Activated T-cell treated with anti-CD3 and anti-CD28 coated beads, Interleukin-2, amount 50 U/mL, for 4 hours (primary cell): ENCODE measurements at regions not wholly inside any gene's neighbourhood (a gene's known extent, or its start where the extent isn't known, plus 50 kb on each side); places are given as distances from the start of the nearest gene placed in this dataset.
A peak's percentile ranks its signal among the peaks of the same experiment; 100 is the strongest.
"Not testable (repeated sequence)": the region's sequence is repeated elsewhere in the genome, so short reads cannot be mapped to it uniquely, and the experiment has no call there.

Experiments used
- ATAC-seq, 2 donors: fragments of 200-7000 bp; cut with Tn5 transposase; one replicate each; pipeline ENCODE4 v1.10.0; 2021
- DNase-seq: peaks from one replicate; pipeline ENCODE4 v3.0.0-alpha.2; 2020
- H3K27me3 Mint-ChIP-seq: one replicate; pipeline ENCODE4 v1.8.0; 2021; ENCODE audit warnings: low read depth, mixed read lengths
- H3K36me3 Mint-ChIP-seq: one replicate; pipeline ENCODE4 v1.8.0; 2022; ENCODE audit warnings: mixed read lengths; ENCODE audit not compliant: insufficient read depth
- H3K4me1 Mint-ChIP-seq: one replicate; pipeline ENCODE4 v1.8.0; 2021; ENCODE audit warnings: low read depth, mixed read lengths
- H3K4me3 Mint-ChIP-seq: one replicate; pipeline ENCODE4 v1.8.0; 2021; ENCODE audit warnings: mild to moderate bottlenecking, moderate library complexity, mixed read lengths
- H3K9me3 Mint-ChIP-seq: one replicate; pipeline ENCODE4 v1.8.0; 2021; ENCODE audit warnings: mixed read lengths

DNA sequence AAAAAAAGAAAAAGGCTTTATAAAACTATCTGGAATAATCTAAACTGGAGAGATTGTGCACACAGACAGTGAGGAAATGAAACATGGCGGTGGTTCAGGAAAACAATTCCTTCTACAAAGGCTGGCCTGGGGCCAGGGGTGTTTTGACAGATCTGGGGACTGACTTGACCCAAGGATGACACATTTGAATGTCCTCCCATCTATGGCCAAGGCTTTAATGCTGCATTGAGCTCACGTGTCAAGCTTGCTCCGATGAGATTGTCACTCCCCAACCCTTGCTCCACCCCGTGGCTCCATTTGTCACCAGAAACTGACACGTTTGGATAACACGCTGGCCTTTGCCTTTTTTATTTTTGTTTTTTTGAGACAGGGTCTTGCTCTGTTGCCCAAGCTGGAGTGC, 156.1 kb downstream of the ZFP64 start:
- H3K4me1 Mint-ChIP-seq = peaks cover 14% of the 10 kb centered on the region
- DNase-seq (no peak), ATAC-seq (no peak)
- no peaks in the 10 kb centered on the region for H3K27me3 Mint-ChIP-seq
- no peaks in the 10 kb centered on the region for H3K9me3 Mint-ChIP-seq
- no peak overlapping the region for H3K4me3 Mint-ChIP-seq
- H3K36me3 Mint-ChIP-seq = no peaks in the 10 kb centered on the region

DNA sequence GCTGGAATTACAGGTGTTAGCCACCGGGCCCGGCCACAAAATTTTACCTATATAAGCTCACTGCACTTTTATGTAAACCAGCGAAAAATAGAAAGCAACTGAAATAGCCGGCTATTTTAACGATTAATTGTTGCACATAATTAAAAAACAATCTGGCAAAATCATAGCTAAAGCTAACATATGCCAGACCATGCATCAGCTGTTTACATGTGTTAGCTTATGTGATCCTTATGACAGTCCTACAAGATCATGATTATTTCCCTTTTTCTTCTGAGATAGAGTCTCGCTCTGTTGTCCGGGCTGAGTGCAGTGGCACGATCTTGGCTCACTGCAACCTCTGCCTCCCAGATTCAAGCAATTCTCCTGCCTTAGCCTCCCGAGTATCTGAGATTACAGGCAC, 157.0 kb downstream of the ZFP64 start:
- H3K4me3 Mint-ChIP-seq = no peak overlapping the region
- H3K4me1 Mint-ChIP-seq = peaks cover 15% of the 10 kb centered on the region
- H3K9me3 Mint-ChIP-seq = no peaks in the 10 kb centered on the region
- ATAC-seq (no peak), DNase-seq (no peak)
- H3K36me3 Mint-ChIP-seq = no peaks in the 10 kb centered on the region
- H3K27me3 Mint-ChIP-seq = no peaks in the 10 kb centered on the region

DNA sequence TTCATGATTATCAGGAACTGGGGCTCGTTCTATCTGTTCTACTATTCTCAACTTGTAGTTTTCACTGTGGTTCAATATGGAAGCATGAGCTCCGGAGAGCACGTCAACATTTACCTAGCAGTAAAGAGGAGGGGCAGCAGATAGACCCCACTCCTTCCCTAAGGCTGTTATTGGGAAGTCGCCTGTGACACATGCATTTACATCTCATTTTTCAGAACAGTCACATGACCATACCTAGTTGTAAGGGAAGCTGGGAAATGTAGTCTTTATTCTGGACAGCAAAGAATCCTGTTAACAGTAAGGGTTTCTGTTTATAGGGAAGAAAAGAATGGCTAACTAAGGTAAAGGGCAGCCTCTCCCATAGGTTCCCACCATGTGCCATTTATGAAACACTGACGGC, 158.3 kb downstream of the ZFP64 start:
- Mint-ChIP-seq H3K9me3 (no peaks in the 10 kb centered on the region), H3K36me3 (no peaks in the 10 kb centered on the region), H3K4me3 (no peak overlapping the region), H3K4me1 (peaks cover 15% of the 10 kb centered on the region), H3K27me3 (no peaks in the 10 kb centered on the region)
- DNase-seq = no peak
- no peak for ATAC-seq

DNA sequence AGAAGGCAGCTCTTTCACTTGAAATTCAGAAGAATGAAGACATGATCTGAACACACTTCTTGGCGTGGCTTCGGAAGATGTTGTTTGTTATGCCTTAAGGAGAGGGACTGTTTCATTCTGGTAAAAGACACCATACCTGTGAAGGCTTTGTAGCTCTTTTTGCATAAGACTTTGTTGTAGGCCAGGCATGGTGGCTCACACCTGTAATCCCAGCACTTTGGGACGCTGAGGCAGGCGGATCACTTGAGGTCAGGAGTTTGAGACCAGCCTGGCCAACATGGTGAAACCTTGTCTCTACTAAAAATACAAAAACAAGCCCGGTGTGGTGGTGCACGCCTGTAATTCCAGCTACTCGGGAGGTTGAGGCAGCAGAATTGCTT, 159.3 kb downstream of the ZFP64 start:
- not testable (repeated sequence) for DNase-seq, H3K36me3 Mint-ChIP-seq, ATAC-seq, H3K9me3 Mint-ChIP-seq, H3K4me3 Mint-ChIP-seq, H3K27me3 Mint-ChIP-seq
- peaks cover 15% of the 10 kb centered on the region for H3K4me1 Mint-ChIP-seq

DNA sequence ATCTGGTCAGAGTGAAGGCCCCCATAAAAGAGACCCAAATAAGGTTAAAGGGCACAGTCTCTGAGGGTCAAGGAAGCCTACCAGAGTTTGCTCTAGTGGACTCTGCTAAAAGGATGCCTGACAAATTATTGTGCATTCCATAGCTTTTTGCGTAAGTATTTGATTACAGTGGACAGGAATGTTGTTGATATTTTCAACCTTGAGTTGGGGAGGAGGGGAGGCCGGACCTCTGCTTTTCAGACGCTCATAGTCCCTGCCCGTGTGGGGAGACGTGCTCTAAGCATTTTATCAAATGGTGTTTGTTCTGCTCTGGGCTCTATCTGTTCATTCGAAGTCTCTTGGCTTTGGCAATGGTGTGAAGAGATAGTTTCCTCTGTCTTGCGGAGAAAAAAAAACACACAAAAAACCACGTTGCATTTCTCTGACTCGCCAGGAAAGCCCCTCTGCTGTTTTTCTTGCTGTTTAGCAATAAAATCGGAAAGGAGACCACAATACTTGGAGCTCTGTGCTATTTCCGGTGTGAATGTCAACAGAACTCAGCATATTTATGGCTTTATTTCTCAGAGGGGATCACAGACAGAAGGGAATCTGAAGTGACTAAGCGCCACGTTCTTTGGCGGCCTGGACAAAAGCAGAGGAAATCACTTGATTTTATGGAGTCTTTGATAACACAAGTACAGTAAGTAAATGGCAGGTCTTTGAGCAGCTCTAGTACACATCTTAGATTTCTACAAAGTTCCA, 159.8 kb downstream of the ZFP64 start:
- no peak for DNase-seq
- Mint-ChIP-seq H3K4me1 (peaks cover 15% of the 10 kb centered on the region), H3K27me3 (peaks cover 2% of the 10 kb centered on the region), H3K4me3 (no peak overlapping the region), H3K36me3 (no peaks in the 10 kb centered on the region), H3K9me3 (no peaks in the 10 kb centered on the region)
- ATAC-seq = peak in 1 of 2 donors; percentile 43

DNA sequence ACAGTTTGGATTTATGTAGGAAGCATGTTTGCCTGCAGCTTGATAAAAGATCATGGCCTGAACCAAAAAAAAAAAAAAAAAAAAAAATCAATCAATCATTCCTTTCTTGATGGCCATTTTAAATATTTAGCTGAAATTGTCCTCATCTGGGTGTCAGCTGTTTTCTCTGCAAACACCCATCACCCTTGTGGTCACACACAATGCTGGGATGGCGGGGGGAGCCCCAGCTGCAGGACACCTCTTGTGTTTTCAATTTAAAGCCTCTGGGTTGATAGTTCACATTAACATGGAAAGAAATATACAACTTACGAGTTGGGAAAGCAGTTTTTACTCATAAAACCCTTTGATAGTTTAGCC, 160.4 kb downstream of the ZFP64 start:
- Mint-ChIP-seq H3K9me3 (no peaks in the 10 kb centered on the region), H3K4me3 (no peak overlapping the region), H3K27me3 (peaks cover 2% of the 10 kb centered on the region), H3K36me3 (no peaks in the 10 kb centered on the region), H3K4me1 (peaks cover 15% of the 10 kb centered on the region)
- DNase-seq (no peak), ATAC-seq (no peak)

DNA sequence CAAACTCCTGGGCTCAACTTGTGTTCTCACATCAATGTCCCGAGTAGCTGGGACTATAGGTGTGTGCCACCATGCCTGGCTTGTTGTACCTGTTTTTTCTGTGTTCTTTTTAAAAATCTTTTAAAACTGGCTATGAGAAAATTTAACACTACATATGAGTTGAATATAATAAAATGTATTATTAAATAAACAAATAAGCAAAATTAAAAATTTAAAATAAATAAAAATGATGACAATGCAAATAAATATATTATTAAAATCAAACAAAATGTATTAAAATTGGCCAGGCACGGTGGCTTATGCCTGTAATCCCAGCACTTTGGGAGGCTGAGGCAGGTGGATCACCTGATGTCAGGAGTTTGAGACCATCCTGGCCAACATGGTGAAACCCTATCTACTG, 162.4 kb downstream of the ZFP64 start:
- ATAC-seq, H3K4me3 Mint-ChIP-seq, H3K27me3 Mint-ChIP-seq: not testable (repeated sequence)

DNA sequence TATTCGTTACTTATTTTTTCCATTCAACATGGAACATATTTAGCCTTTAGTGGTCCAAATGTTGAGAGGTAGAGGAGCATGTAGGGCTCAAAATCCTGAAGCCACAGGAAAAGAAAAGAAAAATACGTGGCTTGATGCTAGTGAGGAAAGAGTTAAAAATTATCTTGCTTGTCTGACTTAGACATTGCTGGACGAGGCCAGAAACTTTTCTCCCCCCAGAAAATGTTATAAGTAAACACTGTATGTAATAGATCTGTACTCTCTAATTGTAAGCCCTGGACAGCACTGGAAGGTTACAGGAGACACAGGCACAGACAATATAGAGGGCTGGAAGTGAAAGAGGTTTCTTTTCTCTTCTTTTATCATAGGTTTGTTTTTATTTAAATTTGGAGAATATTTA, 165.6 kb downstream of the ZFP64 start:
- Mint-ChIP-seq H3K36me3 (no peaks in the 10 kb centered on the region), H3K4me3 (no peak overlapping the region), H3K9me3 (no peaks in the 10 kb centered on the region), H3K27me3 (peaks cover 2% of the 10 kb centered on the region), H3K4me1 (peaks cover 5% of the 10 kb centered on the region)
- ATAC-seq = no peak
- DNase-seq = no peak

More for the DNA sequence above, 162.4 kb downstream of the ZFP64 start:
- peaks cover 15% of the 10 kb centered on the region for H3K4me1 Mint-ChIP-seq
- H3K36me3 Mint-ChIP-seq, DNase-seq, H3K9me3 Mint-ChIP-seq: not testable (repeated sequence)

DNA sequence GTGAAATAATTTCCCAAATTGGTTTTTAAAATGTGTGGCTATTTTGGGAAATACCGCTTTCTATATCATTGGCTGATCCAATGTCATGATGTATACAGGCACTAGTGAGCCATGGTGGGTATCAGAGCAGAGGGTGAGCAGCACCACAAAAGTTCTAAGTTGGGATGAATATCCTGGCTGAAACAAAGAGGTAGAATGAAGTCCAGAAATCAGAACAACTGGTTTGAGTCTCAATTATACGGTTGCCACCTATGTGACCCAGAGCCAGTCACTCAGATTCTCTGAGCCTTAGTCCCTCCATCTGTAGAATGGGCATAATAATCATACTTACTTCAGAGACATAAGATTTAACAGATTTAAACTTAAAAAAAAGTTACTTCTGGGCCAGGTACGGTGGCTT, 172.3 kb downstream of the ZFP64 start:
- Mint-ChIP-seq H3K36me3 (no peaks in the 10 kb centered on the region), H3K27me3 (no peaks in the 10 kb centered on the region), H3K9me3 (no peaks in the 10 kb centered on the region), H3K4me1 (no peaks in the 10 kb centered on the region), H3K4me3 (no peak overlapping the region)
- ATAC-seq (no peak), DNase-seq (no peak)

DNA sequence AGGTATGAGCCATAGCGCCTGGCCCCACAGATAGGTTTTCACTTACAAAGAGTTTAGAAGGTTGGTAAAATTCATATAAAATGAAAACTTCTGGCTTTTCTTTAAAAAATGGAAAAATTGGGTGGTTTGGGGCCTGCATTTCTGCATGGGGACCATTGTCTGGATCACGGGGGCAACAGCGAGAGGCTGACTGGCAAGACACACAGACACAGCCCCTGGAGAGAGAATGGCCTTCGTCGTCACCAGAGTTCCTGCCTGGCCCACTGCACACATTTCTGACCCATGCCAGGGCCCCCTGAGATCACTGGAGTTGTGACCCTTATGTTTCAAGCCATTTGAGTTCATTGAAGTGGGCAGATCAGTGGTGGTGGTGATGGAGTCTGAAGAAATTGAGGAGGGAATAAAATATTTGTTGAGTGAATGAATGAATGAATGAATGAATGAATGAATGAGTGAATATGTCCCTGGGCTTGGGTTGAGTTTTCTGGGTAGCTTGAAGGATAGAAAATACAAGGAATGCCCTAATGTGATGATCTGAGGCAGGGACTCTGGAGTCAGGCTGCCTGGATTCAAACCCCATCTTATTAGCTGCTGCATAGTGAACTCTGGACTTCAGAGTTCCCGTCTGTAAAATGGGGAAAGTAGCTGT, 173.8 kb downstream of the ZFP64 start:
- Mint-ChIP-seq H3K27me3 (no peaks in the 10 kb centered on the region), H3K9me3 (no peaks in the 10 kb centered on the region), H3K4me3 (no peak overlapping the region), H3K4me1 (no peaks in the 10 kb centered on the region), H3K36me3 (no peaks in the 10 kb centered on the region)
- ATAC-seq = no peak
- DNase-seq = no peak

DNA sequence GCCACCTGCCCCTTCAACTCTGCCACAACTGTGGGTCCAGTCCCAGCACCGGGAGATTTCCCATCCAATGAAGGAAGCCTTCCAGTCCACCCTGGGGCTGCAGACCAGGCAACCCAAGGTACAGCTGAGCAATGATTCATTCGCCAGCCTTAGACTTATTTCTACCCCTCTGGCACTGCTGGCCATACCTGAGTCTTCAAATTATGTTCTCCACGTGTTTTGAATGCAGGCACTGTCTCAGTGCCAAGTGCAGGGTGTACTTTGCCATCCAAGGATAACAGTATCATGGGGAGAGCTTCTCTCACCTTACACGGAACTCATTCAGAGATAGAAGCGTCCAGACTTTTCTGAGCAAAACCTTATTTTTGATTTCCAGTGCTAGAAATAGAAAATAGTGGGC, 175.6 kb downstream of the ZFP64 start:
- H3K4me3 Mint-ChIP-seq = no peak overlapping the region
- no peak for ATAC-seq
- no peaks in the 10 kb centered on the region for H3K36me3 Mint-ChIP-seq
- H3K4me1 Mint-ChIP-seq = no peaks in the 10 kb centered on the region
- H3K27me3 Mint-ChIP-seq = no peaks in the 10 kb centered on the region
- DNase-seq = no peak
- peaks cover 8% of the 10 kb centered on the region for H3K9me3 Mint-ChIP-seq

DNA sequence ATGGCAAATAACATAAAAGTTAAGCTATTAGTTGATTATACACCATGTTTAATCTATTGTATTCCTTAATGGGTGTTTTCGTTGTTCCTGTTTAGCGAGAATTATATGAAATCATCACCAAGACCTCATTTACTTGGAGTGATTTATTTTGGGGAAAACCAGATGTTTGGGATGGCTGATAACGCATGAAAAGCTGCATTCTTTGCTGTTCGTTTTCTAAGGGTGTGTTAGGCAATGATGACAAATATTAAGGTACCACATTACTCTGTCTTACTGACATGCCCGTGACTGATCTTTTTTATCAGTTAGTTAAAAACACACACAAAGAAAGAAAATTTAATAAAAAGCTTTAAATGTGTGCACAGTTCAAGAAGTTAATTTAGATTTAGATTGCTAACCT, 176.4 kb downstream of the ZFP64 start:
- Mint-ChIP-seq H3K4me3 (no peak overlapping the region), H3K9me3 (peaks cover 13% of the 10 kb centered on the region), H3K36me3 (no peaks in the 10 kb centered on the region), H3K4me1 (no peaks in the 10 kb centered on the region), H3K27me3 (no peaks in the 10 kb centered on the region)
- ATAC-seq (no peak), DNase-seq (no peak)

DNA sequence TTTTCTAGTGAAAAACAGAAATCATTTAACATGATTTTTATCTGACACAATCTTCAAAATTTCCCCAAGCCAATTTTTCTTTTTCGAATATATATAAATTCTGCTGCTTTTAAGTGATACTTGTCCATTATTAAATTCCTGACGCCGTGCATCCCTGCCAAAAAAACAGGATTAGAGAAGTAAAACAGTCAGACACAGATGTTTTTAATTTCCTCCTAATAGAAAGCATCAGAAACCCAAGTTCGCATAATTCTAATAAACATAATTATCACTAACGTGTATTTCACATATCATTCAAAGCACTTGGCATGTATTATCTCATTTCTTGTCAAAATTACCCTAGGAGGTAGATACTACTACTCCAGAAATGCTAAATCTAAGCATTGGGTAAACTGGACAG, 179.5 kb downstream of the ZFP64 start:
- Mint-ChIP-seq H3K4me1 (no peaks in the 10 kb centered on the region), H3K9me3 (peaks cover 13% of the 10 kb centered on the region), H3K27me3 (peaks cover 1% of the 10 kb centered on the region), H3K4me3 (no peak overlapping the region), H3K36me3 (no peaks in the 10 kb centered on the region)
- DNase-seq (no peak), ATAC-seq (no peak)

DNA sequence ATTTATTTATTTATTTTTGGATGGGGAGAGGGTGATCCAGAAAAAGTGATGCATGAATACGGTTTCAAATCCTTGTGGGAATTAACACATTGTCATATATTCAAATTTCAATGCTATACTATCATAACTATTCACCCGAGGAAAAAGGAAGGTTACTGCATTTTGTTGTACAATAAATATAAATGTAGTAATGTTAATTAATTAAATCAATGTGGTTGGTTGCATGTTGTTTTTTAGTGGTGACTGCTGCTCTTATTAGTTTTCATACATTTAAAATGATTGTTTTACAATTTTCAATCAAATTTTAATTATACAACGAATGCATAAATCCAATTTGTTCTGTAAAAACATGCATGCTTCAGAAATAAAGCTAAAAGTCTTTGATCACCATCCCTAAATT, 180.5 kb downstream of the ZFP64 start:
- no peak overlapping the region for H3K4me3 Mint-ChIP-seq

DNA sequence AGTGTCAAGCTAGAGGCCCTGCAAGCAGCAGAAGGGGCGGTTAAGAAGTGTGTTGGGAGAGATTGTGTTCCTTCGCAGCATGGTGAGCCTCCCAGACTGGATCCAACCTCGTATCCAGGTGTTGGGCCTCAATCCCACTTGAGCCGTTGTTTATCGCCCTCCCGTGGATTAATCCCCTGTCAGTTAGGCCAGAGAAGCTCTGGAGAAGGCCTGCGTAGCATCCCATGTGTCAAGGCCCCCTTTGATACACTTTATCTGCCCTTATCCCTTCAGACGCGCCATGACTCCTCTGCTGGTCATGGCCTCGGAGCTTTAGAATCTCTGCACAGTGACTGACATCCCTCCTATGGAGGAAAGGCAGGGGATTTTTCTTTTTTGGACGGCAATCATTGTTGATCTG, 181.0 kb downstream of the ZFP64 start:
- H3K4me3 Mint-ChIP-seq = no peak overlapping the region
- H3K36me3 Mint-ChIP-seq = no peaks in the 10 kb centered on the region
- no peak for DNase-seq
- H3K4me1 Mint-ChIP-seq = no peaks in the 10 kb centered on the region
- H3K27me3 Mint-ChIP-seq = peaks cover 4% of the 10 kb centered on the region
- ATAC-seq = no peak
- peaks cover 13% of the 10 kb centered on the region for H3K9me3 Mint-ChIP-seq

More for the DNA sequence above, 180.5 kb downstream of the ZFP64 start:
- no peaks in the 10 kb centered on the region for H3K36me3 Mint-ChIP-seq
- no peaks in the 10 kb centered on the region for H3K4me1 Mint-ChIP-seq
- H3K9me3 Mint-ChIP-seq = peaks cover 13% of the 10 kb centered on the region
- H3K27me3 Mint-ChIP-seq = peaks cover 4% of the 10 kb centered on the region
- DNase-seq (no peak), ATAC-seq (no peak)
